Body of pancreas (tissue), 4 donors: ENCODE measurements at regions not wholly inside any gene's neighbourhood (a gene's known extent, or its start where the extent isn't known, plus 50 kb on each side); places are given as distances from the start of the nearest gene placed in this dataset.
"Not testable (repeated sequence)": the region's sequence is repeated elsewhere in the genome, so short reads cannot be mapped to it uniquely, and the experiment has no call there.

Source experiments
- ATAC-seq: fragments of 150-250 bp; one replicate; pipeline ENCODE4 v1.9.1; 2016
- DNase-seq, 4 donors: peaks; one replicate each; pipeline ENCODE4 v3.0.0-alpha.2; 2019
- H3K27ac ChIP-seq, 4 donors: fragments of 200-600 bp; sonication (generic); 1 replicate in 3 of 4; 2 replicates in 1 of 4; pipeline versions ENCODE4 v1.5.1 to v1.6.1; 2016 to 2019; ENCODE audit warnings: mild to moderate bottlenecking in 1 of 4, mixed read lengths in 1 of 4, moderate library complexity in 1 of 4
- H3K27me3 ChIP-seq, 2 donors: fragments of 200-600 bp; sonication (generic); one replicate each; pipeline ENCODE4 v1.6.0; 2016; ENCODE audit warnings: mild to moderate bottlenecking in 1 of 2
- H3K36me3 ChIP-seq, 2 donors: fragments of 200-600 bp; sonication (generic); replicated peaks in 1 of 2; 2 replicates each; pipeline ENCODE4 v1.5.1; 2016; ENCODE audit warnings: low read depth in 2 of 2; ENCODE audit not compliant: insufficient read depth in 1 of 2
- H3K4me1 ChIP-seq: fragments of 200-600 bp; sonication (generic); one replicate; pipeline ENCODE4 v1.6.0; 2016
- H3K4me3 ChIP-seq, 2 donors: fragments of 200-600 bp; sonication (generic); 1 replicate in 1 of 2; 2 replicates in 1 of 2; pipeline ENCODE4 v1.5.1; 2016 to 2019
- H3K9me3 ChIP-seq, 3 donors: fragments of 200-600 bp; sonication (generic); 1 replicate in 2 of 3; 2 replicates in 1 of 3; pipeline ENCODE4 v1.5.1; 2016
- POLR2A ChIP-seq, 3 donors: fragments of 450-650 bp; IDR thresholded peaks; one replicate each; pipeline ENCODE4 v1.6.1; 2016; ENCODE audit warnings: antibody characterized with exemption in 3 of 3, mild to moderate bottlenecking in 2 of 3
- WGBS, 2 donors: methylation state at CpG; one replicate each; pipeline ENCODE4 v1.1.5; 2017; 5-methylcytosine and 5-hydroxymethylcytosine counted together
- intact Hi-C: fragments of 100-400 bp; cut with DNase I; formaldehyde crosslinking; loops from one replicate; pipeline ENCODE4 v1.15.1; 2023
- TF ChIP-seq, protein P1 (sequence below), 7 experiments: fragments of 450-650 bp in 4 of 7; fragments of 200-600 bp in 3 of 7; sonication (generic) in 3 of 7; IDR thresholded peaks; one replicate each; pipeline ENCODE4 v1.5.1; 2016 to 2019; ENCODE audit warnings: antibody characterized with exemption in 7 of 7

GRCh38 chr5:72681781-72682180 is 134.7 kb upstream of the TNPO1 start:
- intact Hi-C loops, result no loop called here
- H3K4me3 ChIP-seq, result no peak overlapping the region
- 62 to 76% methylated on average over 3 of the region's 3 CpGs for WGBS, 2 donors
- no peak for DNase-seq
- H3K9me3 ChIP-seq, result no peaks in the 10 kb centered on the region
- no peak overlapping the region for H3K27ac ChIP-seq
- no peaks in the 10 kb centered on the region for H3K4me1 ChIP-seq
- ATAC-seq, result no peak
- no peaks in the 10 kb centered on the region for H3K36me3 ChIP-seq
- no peaks in the 10 kb centered on the region for H3K27me3 ChIP-seq
- no peak for TF ChIP-seq POLR2A (IDR thresholded peaks at IDR 0.05)
- TF ChIP-seq, protein P1, sequence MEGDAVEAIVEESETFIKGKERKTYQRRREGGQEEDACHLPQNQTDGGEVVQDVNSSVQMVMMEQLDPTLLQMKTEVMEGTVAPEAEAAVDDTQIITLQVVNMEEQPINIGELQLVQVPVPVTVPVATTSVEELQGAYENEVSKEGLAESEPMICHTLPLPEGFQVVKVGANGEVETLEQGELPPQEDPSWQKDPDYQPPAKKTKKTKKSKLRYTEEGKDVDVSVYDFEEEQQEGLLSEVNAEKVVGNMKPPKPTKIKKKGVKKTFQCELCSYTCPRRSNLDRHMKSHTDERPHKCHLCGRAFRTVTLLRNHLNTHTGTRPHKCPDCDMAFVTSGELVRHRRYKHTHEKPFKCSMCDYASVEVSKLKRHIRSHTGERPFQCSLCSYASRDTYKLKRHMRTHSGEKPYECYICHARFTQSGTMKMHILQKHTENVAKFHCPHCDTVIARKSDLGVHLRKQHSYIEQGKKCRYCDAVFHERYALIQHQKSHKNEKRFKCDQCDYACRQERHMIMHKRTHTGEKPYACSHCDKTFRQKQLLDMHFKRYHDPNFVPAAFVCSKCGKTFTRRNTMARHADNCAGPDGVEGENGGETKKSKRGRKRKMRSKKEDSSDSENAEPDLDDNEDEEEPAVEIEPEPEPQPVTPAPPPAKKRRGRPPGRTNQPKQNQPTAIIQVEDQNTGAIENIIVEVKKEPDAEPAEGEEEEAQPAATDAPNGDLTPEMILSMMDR (IDR thresholded peaks at IDR 0.05), result no peak

- no peaks in the 10 kb centered on the region for H3K27me3 ChIP-seq
- intact Hi-C loops, result no loop called here
- H3K27ac ChIP-seq, result no peak overlapping the region
- H3K4me1 ChIP-seq, result no peaks in the 10 kb centered on the region
- DNase-seq, result no peak
- TF ChIP-seq, protein P1 (IDR thresholded peaks at IDR 0.05), result no peak
- TF ChIP-seq POLR2A (IDR thresholded peaks at IDR 0.05), result no peak
- no peaks in the 10 kb centered on the region for H3K36me3 ChIP-seq
- ATAC-seq, result no peak
- WGBS, 2 donors, result 52 to 59% methylated on average over 1 of the region's 1 CpG
- no peaks in the 10 kb centered on the region for H3K9me3 ChIP-seq
- no peak overlapping the region for H3K4me3 ChIP-seq
Measured at GRCh38 chr5:72677447-72677846, 139.0 kb upstream of the TNPO1 start.

- H3K9me3 ChIP-seq, H3K27me3 ChIP-seq, intact Hi-C loops, H3K4me1 ChIP-seq, H3K27ac ChIP-seq, H3K36me3 ChIP-seq, DNase-seq, H3K4me3 ChIP-seq, ATAC-seq: not testable (repeated sequence)
- WGBS, 2 donors, result 74 to 82% methylated on average over 8 of the region's 8 CpGs
Measured at GRCh38 chr5:72676831-72677230, 139.6 kb upstream of the TNPO1 start.

- TF ChIP-seq, protein P1 (IDR thresholded peaks at IDR 0.05), result no peak
- TF ChIP-seq POLR2A (IDR thresholded peaks at IDR 0.05), result no peak
- Histone ChIP-seq H3K36me3 (no peaks in the 10 kb centered on the region), H3K27me3 (no peaks in the 10 kb centered on the region), H3K4me1 (no peaks in the 10 kb centered on the region), H3K4me3 (no peak overlapping the region), H3K27ac (no peak overlapping the region), H3K9me3 (no peaks in the 10 kb centered on the region)
- intact Hi-C loops, result no loop called here
- no peak for DNase-seq
- no peak for ATAC-seq
Measured at GRCh38 chr5:72673623-72674022, 142.8 kb upstream of the TNPO1 start.

DNA sequence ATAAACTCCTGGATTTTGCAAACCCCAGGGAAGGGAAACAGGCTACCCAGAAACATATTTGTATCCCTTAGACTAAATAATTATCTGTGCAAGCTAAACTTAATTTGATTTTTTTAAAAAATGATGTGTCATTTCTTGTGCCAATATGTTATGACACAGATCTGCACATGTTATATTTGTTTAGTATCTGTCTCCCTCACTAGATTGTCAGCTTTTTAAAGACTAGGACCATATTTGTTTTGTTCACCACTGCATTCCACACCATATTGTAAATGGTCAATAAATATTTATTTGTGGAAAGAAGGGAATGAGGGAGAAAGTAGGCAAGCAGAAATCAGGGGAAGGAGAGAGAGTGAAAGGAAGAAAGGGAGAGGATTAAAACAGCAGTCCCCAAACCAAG is 143.3 kb upstream of the TNPO1 start:
- no peak for ATAC-seq
- Histone ChIP-seq H3K4me3 (no peak overlapping the region), H3K36me3 (no peaks in the 10 kb centered on the region), H3K27ac (no peak overlapping the region), H3K9me3 (no peaks in the 10 kb centered on the region), H3K27me3 (no peaks in the 10 kb centered on the region), H3K4me1 (no peaks in the 10 kb centered on the region)
- intact Hi-C loops, result no loop called here
- DNase-seq, result no peak
- TF ChIP-seq, protein P1 (IDR thresholded peaks at IDR 0.05), result no peak
- TF ChIP-seq POLR2A (IDR thresholded peaks at IDR 0.05), result no peak
